CD8-positive, alpha-beta memory T cell (primary cell): ENCODE measurements at regions not wholly inside any gene's neighbourhood (a gene's known extent, or its start where the extent isn't known, plus 50 kb on each side); places are given as distances from the start of the nearest gene placed in this dataset.

Experiments used
- CTCF ChIA-PET: fragments of 350-600 bp; sonication (Branson Sonifier 250); formaldehyde crosslinking; loops from one replicate; lab custom pipeline; 2021; ENCODE audit warnings: antibody characterized with exemption; lab: Charles Lee
- POLR2A ChIA-PET: fragments of 350-600 bp; sonication (Branson Sonifier 250); formaldehyde crosslinking; loops from one replicate; lab custom pipeline; 2021; ENCODE audit warnings: antibody characterized with exemption; lab: Charles Lee
- DNase-seq, 5 donors: peaks; one replicate each; pipeline versions ENCODE4 v3.0.0 to v3.0.0-alpha.2; 2020 to 2022; ENCODE audit warnings: mixed read lengths in 1 of 5
- H3K27ac ChIP-seq: one replicate; pipeline ENCODE4 v1.7.0; 2013; ENCODE audit warnings: low read depth, mild to moderate bottlenecking, low read length, moderate library complexity
- H3K27me3 ChIP-seq: 2 replicates; pipeline ENCODE4 v1.7.0; 2013; ENCODE audit warnings: low read length, mild to moderate bottlenecking; ENCODE audit not compliant: insufficient read depth, poor library complexity, severe bottlenecking
- H3K36me3 ChIP-seq: 2 replicates; pipeline ENCODE4 v1.7.0; 2013; ENCODE audit warnings: mild to moderate bottlenecking, low read length, moderate library complexity; ENCODE audit not compliant: insufficient read depth
- H3K4me1 ChIP-seq: 2 replicates; pipeline ENCODE4 v1.7.0; 2013; ENCODE audit warnings: mild to moderate bottlenecking, low read length, moderate library complexity; ENCODE audit not compliant: insufficient read depth
- H3K4me3 ChIP-seq: 2 replicates; pipeline ENCODE4 v1.7.0; 2013; ENCODE audit warnings: mild to moderate bottlenecking, low read length
- H3K9me3 ChIP-seq: 2 replicates; pipeline ENCODE4 v1.7.0; 2013; ENCODE audit warnings: mild to moderate bottlenecking, low read length
- H3K27ac Mint-ChIP-seq, 8 donors: one replicate each; pipeline ENCODE4 v1.8.0; 2020 to 2021; ENCODE audit warnings: mixed read lengths in 8 of 8, mild to moderate bottlenecking in 6 of 8, inconsistent platforms in 3 of 8, moderate library complexity in 3 of 8
- H3K27me3 Mint-ChIP-seq, 2 donors: one replicate each; pipeline ENCODE4 v1.8.0; 2020 to 2021; ENCODE audit warnings: mixed read lengths in 2 of 2, mild to moderate bottlenecking in 1 of 2, moderate library complexity in 1 of 2
- H3K36me3 Mint-ChIP-seq, 3 donors: one replicate each; pipeline ENCODE4 v1.8.0; 2020 to 2021; ENCODE audit warnings: mixed read lengths in 3 of 3, inconsistent platforms in 1 of 3, mild to moderate bottlenecking in 1 of 3
- H3K4me1 Mint-ChIP-seq, 3 donors: one replicate each; pipeline ENCODE4 v1.8.0; 2020 to 2021; ENCODE audit warnings: mixed read lengths in 3 of 3, inconsistent platforms in 1 of 3, mild to moderate bottlenecking in 1 of 3
- H3K4me3 Mint-ChIP-seq, 7 donors: one replicate each; pipeline ENCODE4 v1.8.0; 2020 to 2021; ENCODE audit warnings: mixed read lengths in 7 of 7, mild to moderate bottlenecking in 6 of 7, moderate library complexity in 4 of 7, inconsistent platforms in 2 of 7
- H3K9me3 Mint-ChIP-seq, 5 donors: one replicate each; pipeline ENCODE4 v1.8.0; 2020 to 2022; ENCODE audit warnings: mixed read lengths in 5 of 5, mild to moderate bottlenecking in 3 of 5, moderate library complexity in 2 of 5, inconsistent platforms in 1 of 5

DNA sequence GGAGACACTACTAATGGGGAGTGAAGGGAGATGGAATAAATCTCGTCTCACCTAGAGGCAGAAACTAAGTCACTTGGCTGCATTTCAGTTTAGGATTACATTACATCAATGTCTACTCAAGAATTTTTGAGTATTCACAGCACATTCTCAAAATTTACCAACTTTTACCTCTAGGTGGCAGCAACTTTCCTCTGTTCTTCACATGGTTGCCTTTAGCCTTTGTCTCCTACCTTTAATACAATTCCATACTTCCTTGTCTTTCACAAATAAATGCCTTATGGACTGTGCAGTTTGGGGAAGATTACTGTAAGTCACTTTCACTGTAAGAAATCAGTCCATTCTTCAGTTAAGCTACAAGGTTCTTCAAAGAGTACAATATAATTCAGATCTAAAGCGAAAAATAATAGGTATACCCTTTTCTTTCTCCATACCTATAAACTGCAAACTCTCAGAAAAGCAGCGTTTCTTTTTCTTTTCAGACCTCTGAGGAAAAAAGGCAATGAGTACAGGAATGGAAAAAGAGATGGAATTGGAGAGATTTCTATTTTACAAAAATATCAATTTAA lies 379.4 kb downstream of the KLF12 start:
- no peak overlapping the region for H3K27ac ChIP-seq
- no peaks in the 10 kb centered on the region for H3K27me3 Mint-ChIP-seq
- peak in 2 of 5 donors; percentile 33 to 62 for DNase-seq
- peaks cover 30% of the 10 kb centered on the region for H3K4me1 ChIP-seq
- CTCF ChIA-PET, result interaction anchor here (0.7 to 4.0 kb wide), 5 partner anchors 12 to 532 kb away, joined by 3 to 33 read pairs (median 3); no protein-coding TSS in a partner anchor
- peaks cover 38 to 69% (median 58%) of the 10 kb centered on the region in 3 donors for H3K4me1 Mint-ChIP-seq
- H3K9me3 Mint-ChIP-seq, result no peaks in the 10 kb centered on the region
- H3K4me3 Mint-ChIP-seq, result no peak overlapping the region
- POLR2A ChIA-PET, result no interaction called here
- no peaks in the 10 kb centered on the region for H3K9me3 ChIP-seq
- peaks cover 9 to 45% (median 17%) of the 10 kb centered on the region in 3 donors for H3K36me3 Mint-ChIP-seq
- H3K27ac Mint-ChIP-seq, result peak overlapping the region in 7 of 8 donors; percentile 21 to 58 (median 51)
- peaks cover 13% of the 10 kb centered on the region for H3K36me3 ChIP-seq
- no peak overlapping the region for H3K4me3 ChIP-seq
- no peaks in the 10 kb centered on the region for H3K27me3 ChIP-seq

DNA sequence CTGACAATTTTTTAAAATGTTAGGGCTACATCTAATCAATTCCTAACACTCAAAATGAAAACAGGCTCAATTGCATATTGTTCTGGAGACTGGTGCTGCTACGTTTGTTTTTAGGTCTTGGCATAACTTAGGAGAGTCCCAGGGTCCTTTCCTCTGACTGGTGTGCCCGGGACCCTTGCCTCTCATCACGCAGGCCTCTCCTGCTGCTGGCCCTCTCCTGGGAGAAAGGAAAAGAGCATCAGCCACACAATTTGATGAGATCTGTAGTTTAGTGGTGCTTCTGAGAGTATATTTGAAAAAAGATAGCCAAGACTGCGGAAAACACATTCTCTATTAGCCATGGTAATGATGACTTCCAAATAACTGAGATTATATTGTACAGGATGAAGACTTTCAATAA lies 380.0 kb downstream of the KLF12 start:
- Histone ChIP-seq H3K4me3 (no peak overlapping the region), H3K9me3 (no peaks in the 10 kb centered on the region), H3K36me3 (peaks cover 13% of the 10 kb centered on the region), H3K27me3 (no peaks in the 10 kb centered on the region), H3K4me1 (peaks cover 25% of the 10 kb centered on the region), H3K27ac (no peak overlapping the region)
- ChIA-PET POLR2A (no interaction called here), CTCF (interaction anchor here (0.6 to 4.0 kb wide), 3 partner anchors 13 to 533 kb away, joined by 3 to 33 read pairs (median 4); no protein-coding TSS in a partner anchor)
- no peak overlapping the region for H3K27ac Mint-ChIP-seq
- H3K9me3 Mint-ChIP-seq, result no peaks in the 10 kb centered on the region
- no peak for DNase-seq
- H3K4me1 Mint-ChIP-seq, result peaks cover 36 to 65% (median 58%) of the 10 kb centered on the region in 3 donors
- H3K4me3 Mint-ChIP-seq, result no peak overlapping the region
- no peaks in the 10 kb centered on the region for H3K27me3 Mint-ChIP-seq
- H3K36me3 Mint-ChIP-seq, result peaks cover 9 to 50% (median 22%) of the 10 kb centered on the region in 3 donors

DNA sequence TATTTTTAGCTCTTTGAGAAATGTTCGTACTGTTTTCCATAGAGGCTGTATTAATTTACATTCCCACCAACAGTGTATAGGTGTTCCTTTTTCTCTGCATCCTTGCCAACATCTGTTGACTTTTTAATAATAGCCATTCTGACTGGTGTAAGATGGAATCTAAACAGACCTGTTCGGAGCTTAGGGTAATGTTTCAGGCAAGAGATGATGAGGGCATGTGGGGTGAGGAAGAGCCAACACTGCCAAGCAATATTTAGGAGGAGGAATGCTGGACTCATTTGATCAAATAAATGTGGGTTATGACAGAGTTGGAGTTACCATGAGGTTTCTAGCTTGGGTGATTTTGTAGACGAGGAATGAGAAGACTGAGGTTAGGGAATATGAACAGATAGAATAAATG lies 382.9 kb downstream of the KLF12 start:
- Histone ChIP-seq H3K27me3 (no peaks in the 10 kb centered on the region), H3K27ac (no peak overlapping the region), H3K36me3 (peaks cover 20% of the 10 kb centered on the region), H3K9me3 (no peaks in the 10 kb centered on the region), H3K4me3 (no peak overlapping the region), H3K4me1 (peaks cover 8% of the 10 kb centered on the region)
- ChIA-PET CTCF (interaction anchor here (0.7 kb wide), 1 partner anchor 16 kb away, joined by 3 read pairs; no protein-coding TSS in a partner anchor), POLR2A (no interaction called here)
- Mint-ChIP-seq H3K4me3 (no peak overlapping the region), H3K9me3 (no peaks in the 10 kb centered on the region), H3K36me3 (peaks cover 21 to 55% (median 26%) of the 10 kb centered on the region in 3 donors), H3K4me1 (peaks cover 22 to 45% (median 40%) of the 10 kb centered on the region in 3 donors), H3K27me3 (no peaks in the 10 kb centered on the region), H3K27ac (peak overlapping the region in 4 of 8 donors; percentile 4 to 83 (median 10))
- no peak for DNase-seq

DNA sequence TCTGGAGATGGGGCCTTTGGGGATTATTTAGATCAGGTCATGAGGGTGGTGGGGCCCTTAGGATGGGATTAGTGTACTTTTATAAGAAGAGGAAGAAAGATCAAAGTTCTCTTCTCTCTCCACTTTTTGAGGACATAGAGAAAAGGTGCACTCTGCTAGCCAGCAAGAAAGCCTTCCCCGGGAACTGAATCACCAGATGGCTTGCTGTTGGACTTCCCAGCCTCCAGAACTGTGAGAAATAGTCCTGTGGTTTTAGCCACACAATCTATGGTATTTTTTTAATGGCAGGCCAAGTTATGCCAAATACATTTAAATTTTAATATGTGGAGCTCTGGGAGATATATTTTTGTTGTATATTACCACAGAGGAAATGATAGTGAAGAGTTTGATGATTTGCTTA lies 385.8 kb downstream of the KLF12 start:
- no peak for DNase-seq
- Mint-ChIP-seq H3K9me3 (no peaks in the 10 kb centered on the region), H3K27ac (no peak overlapping the region), H3K27me3 (no peaks in the 10 kb centered on the region), H3K36me3 (peaks cover 26 to 69% (median 27%) of the 10 kb centered on the region in 3 donors), H3K4me3 (no peak overlapping the region), H3K4me1 (peaks cover 23 to 52% (median 52%) of the 10 kb centered on the region in 3 donors)
- POLR2A ChIA-PET, result no interaction called here
- H3K4me1 ChIP-seq, result peaks cover 7% of the 10 kb centered on the region
- CTCF ChIA-PET, result interaction anchor here (1.4 kb wide), 1 partner anchor 19 kb away, joined by 10 read pairs; no protein-coding TSS in a partner anchor
- no peaks in the 10 kb centered on the region for H3K9me3 ChIP-seq
- peaks cover 12% of the 10 kb centered on the region for H3K36me3 ChIP-seq
- no peak overlapping the region for H3K27ac ChIP-seq
- H3K4me3 ChIP-seq, result no peak overlapping the region
- H3K27me3 ChIP-seq, result no peaks in the 10 kb centered on the region

DNA sequence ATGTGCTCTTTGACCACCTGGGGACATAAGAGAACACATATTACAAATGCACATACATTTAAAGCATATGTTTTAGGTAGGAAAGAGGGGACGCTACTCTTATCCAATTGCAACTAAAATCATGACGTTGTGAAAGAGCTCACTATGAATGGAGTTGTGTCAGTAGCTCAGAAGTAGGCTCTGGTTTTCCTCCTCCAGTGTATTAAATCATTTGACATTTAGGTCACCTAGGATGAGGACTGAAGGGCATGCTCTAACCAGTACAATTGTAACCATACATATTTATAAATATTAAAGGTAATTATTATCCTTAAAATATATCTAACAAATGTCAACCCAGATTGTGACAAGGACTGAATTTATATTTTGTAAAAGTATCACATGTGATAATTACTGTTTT lies 389.0 kb downstream of the KLF12 start:
- Mint-ChIP-seq H3K4me1 (peaks cover 34 to 72% (median 69%) of the 10 kb centered on the region in 3 donors), H3K9me3 (no peaks in the 10 kb centered on the region), H3K36me3 (peaks cover 17 to 44% (median 18%) of the 10 kb centered on the region in 3 donors), H3K27me3 (no peaks in the 10 kb centered on the region), H3K27ac (no peak overlapping the region), H3K4me3 (no peak overlapping the region)
- Histone ChIP-seq H3K36me3 (peaks cover 7% of the 10 kb centered on the region), H3K27ac (no peak overlapping the region), H3K27me3 (no peaks in the 10 kb centered on the region), H3K9me3 (no peaks in the 10 kb centered on the region), H3K4me3 (no peak overlapping the region), H3K4me1 (peaks cover 16% of the 10 kb centered on the region)
- no peak for DNase-seq
- CTCF ChIA-PET, result interaction anchor here (0.7 kb wide), 1 partner anchor 23 kb away, joined by 3 read pairs; no protein-coding TSS in a partner anchor
- POLR2A ChIA-PET, result no interaction called here

DNA sequence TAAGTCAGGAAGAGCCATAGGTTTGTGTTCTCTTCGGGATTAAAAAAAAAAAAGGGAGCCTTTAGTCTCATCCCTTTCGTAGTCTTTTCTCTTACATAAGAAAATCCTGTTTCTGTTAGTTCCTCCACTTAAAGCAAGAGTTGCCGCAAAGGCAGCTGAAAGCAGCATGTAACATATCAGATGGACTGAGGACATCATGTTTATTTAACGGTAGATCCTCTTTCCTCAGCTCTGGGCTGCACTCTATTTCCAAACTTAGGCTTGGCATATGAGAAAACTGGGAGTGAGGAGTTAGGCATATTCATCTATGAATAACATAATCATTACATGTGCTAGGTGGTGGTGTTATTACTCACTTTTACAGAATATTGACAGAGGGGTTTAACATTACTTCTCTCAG lies 391.2 kb downstream of the KLF12 start:
- no peaks in the 10 kb centered on the region for H3K9me3 ChIP-seq
- peaks cover 7 to 34% (median 9%) of the 10 kb centered on the region in 3 donors for H3K36me3 Mint-ChIP-seq
- no peak overlapping the region for H3K4me3 Mint-ChIP-seq
- H3K4me3 ChIP-seq, result no peak overlapping the region
- no peaks in the 10 kb centered on the region for H3K27me3 Mint-ChIP-seq
- no peak overlapping the region for H3K27ac ChIP-seq
- peak overlapping the region in 4 of 8 donors; percentile 23 to 59 (median 43) for H3K27ac Mint-ChIP-seq
- DNase-seq, result no peak
- H3K4me1 ChIP-seq, result peaks cover 16% of the 10 kb centered on the region
- no peaks in the 10 kb centered on the region for H3K36me3 ChIP-seq
- H3K27me3 ChIP-seq, result no peaks in the 10 kb centered on the region
- H3K4me1 Mint-ChIP-seq, result peaks cover 36 to 82% (median 59%) of the 10 kb centered on the region in 3 donors
- POLR2A ChIA-PET, result no interaction called here
- no peaks in the 10 kb centered on the region for H3K9me3 Mint-ChIP-seq
- CTCF ChIA-PET, result no interaction called here

DNA sequence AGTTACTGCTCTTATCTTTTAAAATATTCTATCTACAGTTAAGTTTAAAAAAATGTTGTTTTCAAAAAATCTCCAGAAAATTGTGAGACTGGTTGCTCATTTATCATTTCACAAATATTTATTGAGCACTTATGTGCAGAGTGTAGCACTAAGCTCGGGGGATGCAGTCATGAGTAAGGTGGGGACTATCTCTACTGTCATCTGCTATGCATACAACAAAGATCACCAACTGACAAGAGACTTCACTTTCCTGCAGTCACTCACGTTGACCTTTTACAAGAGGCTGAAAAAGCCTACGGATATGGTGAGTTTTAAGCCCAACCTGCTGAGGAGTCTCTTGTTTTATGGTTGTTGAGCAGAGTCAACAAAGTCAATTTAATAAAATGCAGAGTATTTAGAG lies 392.5 kb downstream of the KLF12 start:
- ChIA-PET POLR2A (interaction anchor here (0.6 kb wide), 1 partner anchor 91 kb away, joined by 3 read pairs; no protein-coding TSS in a partner anchor), CTCF (interaction anchor here (0.9 kb wide), 1 partner anchor 13 kb away, joined by 3 read pairs; no protein-coding TSS in a partner anchor)
- no peaks in the 10 kb centered on the region for H3K27me3 Mint-ChIP-seq
- Histone ChIP-seq H3K36me3 (no peaks in the 10 kb centered on the region), H3K27me3 (no peaks in the 10 kb centered on the region), H3K27ac (no peak overlapping the region), H3K4me3 (no peak overlapping the region), H3K9me3 (no peaks in the 10 kb centered on the region), H3K4me1 (peaks cover 16% of the 10 kb centered on the region)
- no peaks in the 10 kb centered on the region for H3K9me3 Mint-ChIP-seq
- H3K36me3 Mint-ChIP-seq, result peaks cover 0 to 34% (median 9%) of the 10 kb centered on the region in 3 donors
- H3K4me1 Mint-ChIP-seq, result peaks cover 32 to 80% (median 51%) of the 10 kb centered on the region in 3 donors
- peak overlapping the region in 5 of 8 donors; percentile 23 to 54 (median 38) for H3K27ac Mint-ChIP-seq
- H3K4me3 Mint-ChIP-seq, result no peak overlapping the region
- no peak for DNase-seq

DNA sequence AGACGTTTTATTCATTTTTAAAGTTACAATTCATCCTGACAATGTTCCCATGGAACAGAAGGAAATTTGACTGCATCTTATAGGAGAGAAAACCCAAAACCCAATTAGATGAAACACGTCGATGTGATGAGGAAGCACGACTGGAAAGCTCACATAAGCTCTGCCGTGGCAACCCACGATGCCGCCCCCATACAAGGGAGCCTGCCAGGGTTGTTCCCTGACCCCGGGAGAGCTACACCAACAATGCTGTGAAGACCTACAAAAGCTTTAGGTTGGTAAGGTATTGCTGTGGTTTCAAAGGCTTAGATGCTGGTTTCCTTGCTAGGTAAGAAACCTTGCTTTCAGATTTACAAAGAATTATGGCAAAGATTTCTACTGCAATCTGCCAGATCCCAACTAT lies 393.1 kb downstream of the KLF12 start:
- Histone ChIP-seq H3K4me3 (no peak overlapping the region), H3K9me3 (no peaks in the 10 kb centered on the region), H3K27me3 (no peaks in the 10 kb centered on the region), H3K36me3 (no peaks in the 10 kb centered on the region), H3K4me1 (peaks cover 15% of the 10 kb centered on the region), H3K27ac (no peak overlapping the region)
- Mint-ChIP-seq H3K9me3 (no peaks in the 10 kb centered on the region), H3K36me3 (peaks cover 0 to 37% (median 11%) of the 10 kb centered on the region in 3 donors), H3K4me3 (peak overlapping the region in 1 of 7 donors; percentile 40), H3K27ac (peak overlapping the region in 7 of 8 donors; percentile 5 to 72 (median 33)), H3K4me1 (peaks cover 34 to 82% (median 53%) of the 10 kb centered on the region in 3 donors), H3K27me3 (no peaks in the 10 kb centered on the region)
- CTCF ChIA-PET, result interaction anchor here (0.9 kb wide), 1 partner anchor 14 kb away, joined by 3 read pairs; no protein-coding TSS in a partner anchor
- DNase-seq, result peak in 1 of 5 donors; percentile 26
- POLR2A ChIA-PET, result interaction anchor here (0.8 kb wide), 1 partner anchor 11 kb away, joined by 4 read pairs; no protein-coding TSS in a partner anchor
